ENCODE measurements at regions not wholly inside any gene's neighbourhood (a gene's known extent, or its start where the extent isn't known, plus 50 kb on each side); places are given as distances from the start of the nearest gene placed in this dataset.

DNA sequence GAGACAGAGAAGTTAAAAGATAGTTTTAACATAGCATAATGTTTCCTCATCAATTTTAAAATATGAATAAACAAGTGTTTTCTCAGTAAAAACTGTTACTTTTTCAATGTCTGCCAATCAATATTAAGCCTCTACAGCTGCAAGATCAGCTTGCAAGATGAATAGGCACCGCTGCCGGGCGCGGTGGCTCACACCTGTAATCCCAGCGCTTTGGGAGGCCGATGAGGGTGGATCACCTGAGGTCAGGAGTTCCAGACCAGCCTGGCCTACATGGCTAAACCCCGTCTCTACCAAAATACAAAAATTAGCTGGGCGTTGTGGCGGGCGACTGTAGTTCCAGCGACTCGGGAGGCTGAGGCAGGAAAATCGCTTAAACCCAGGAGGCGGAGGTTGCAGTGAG, 54.8 kb upstream of the SH3GLB1 start:
- no peak overlapping the region for H3K27ac ChIP-seq (ENCODE audit: insufficient read depth, low read depth, low read length)
- ChIA-PET CTCF (interaction anchor here (0.9 to 1.4 kb wide), 2 partner anchors 13 to 55 kb away, joined by 3 to 4 read pairs; partner anchors contain the start of gene SH3GLB1), POLR2A (no interaction called here)
- H4K20me1 ChIP-seq (replicated peaks; ENCODE audit: control insufficient read depth, extremely low read depth, insufficient read depth, low read length): no peaks in the 10 kb centered on the region
- no peak overlapping the region for H3K4me3 ChIP-seq (replicated peaks in 1 of 3; ENCODE audit: insufficient read depth in 1 of 3, low read depth in 1 of 3, low read length in 3 of 3)
- BruUV-seq (replicated peaks): no TSS peak
- no peaks in the 10 kb centered on the region for H3K79me2 ChIP-seq (ENCODE audit: control insufficient read depth, insufficient read depth, low read length)
- H3K9me3 ChIP-seq (replicated peaks; ENCODE audit: control insufficient read depth, insufficient read depth, low read length): no peaks in the 10 kb centered on the region
- H3K4me2 ChIP-seq (ENCODE audit: insufficient read depth, low read length): no peak overlapping the region
- H2AFZ ChIP-seq (ENCODE audit: low read depth, low read length): no peak overlapping the region
- DNase-seq (ENCODE audit: low read depth, low spot score) (no peak), FAIRE-seq (no peak)
- no peak overlapping the region for H3K9ac ChIP-seq (replicated peaks; ENCODE audit: extremely low read depth, insufficient read depth, low read length)
- no peaks in the 10 kb centered on the region for H3K9me1 ChIP-seq (replicated peaks; ENCODE audit: control insufficient read depth, extremely low read depth, insufficient read depth, low read length)
- H3K4me1 ChIP-seq (ENCODE audit: control insufficient read depth, extremely low read depth, insufficient read depth, low read length): peaks cover 8% of the 10 kb centered on the region
- intact Hi-C loops (cut with micrococcal nuclease) (loop anchor here (10.0 kb wide), 1 partner anchor 45 kb away; no protein-coding TSS in a partner anchor), dilution Hi-C loops (cut with MboI; ENCODE audit: extremely low pct_ligation_motif_present, low sequenced_read_pairs) (no loop called here)
- H3K27me3 ChIP-seq (ENCODE audit: control insufficient read depth in 2 of 2, insufficient read depth in 2 of 2, low read length in 2 of 2): no peaks in the 10 kb centered on the region
- no peaks in the 10 kb centered on the region for H3K36me3 ChIP-seq (ENCODE audit: control insufficient read depth in 2 of 2, extremely low read depth in 1 of 2, insufficient read depth in 2 of 2, low read length in 2 of 2)
- TF ChIP-seq GATA2 (IDR thresholded peaks at IDR 0.05; ENCODE audit: insufficient read depth, insufficient read length, low read depth, low read length) (no peak), FOS (IDR thresholded peaks at IDR 0.05; ENCODE audit: borderline replicate concordance, insufficient read depth, low read length) (no peak), CTCF (IDR thresholded peaks at IDR 0.05; ENCODE audit: extremely low read depth in 1 of 2, insufficient read depth in 1 of 2, low read depth in 1 of 2, low read length in 2 of 2) (no peak), EZH2 (IDR thresholded peaks at IDR 0.05; ENCODE audit: borderline replicate concordance, low read depth, low read length, severe bottlenecking) (no peak), POLR2AphosphoS5 (IDR thresholded peaks at IDR 0.05; ENCODE audit: insufficient read depth, low read depth, low read length) (no peak), MYC (IDR thresholded peaks at IDR 0.05; ENCODE audit: low read depth, low read length) (no peak), JUN (IDR thresholded peaks at IDR 0.05; ENCODE audit: borderline replicate concordance, insufficient read depth, insufficient read length, low read depth) (no peak), POLR2A (IDR thresholded peaks at IDR 0.05; ENCODE audit: low read depth, low read length) (no peak)
- TF ChIP-seq, protein P1, sequence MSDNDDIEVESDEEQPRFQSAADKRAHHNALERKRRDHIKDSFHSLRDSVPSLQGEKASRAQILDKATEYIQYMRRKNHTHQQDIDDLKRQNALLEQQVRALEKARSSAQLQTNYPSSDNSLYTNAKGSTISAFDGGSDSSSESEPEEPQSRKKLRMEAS (IDR thresholded peaks at IDR 0.05; ENCODE audit: insufficient read depth, insufficient read length): no peak

Measured in endothelial cell of umbilical vein (primary cell).